Erythroblast (primary cell): ENCODE measurements at regions not wholly inside any gene's neighbourhood (a gene's known extent, or its start where the extent isn't known, plus 50 kb on each side); places are given as distances from the start of the nearest gene placed in this dataset.

Experiments
- GATA1 ChIP-seq: IDR thresholded peaks from 2 replicates; pipeline ENCODE4 v1.6.1; 2011; ENCODE audit warnings: low read depth, mild to moderate bottlenecking, control low read depth, low read length, moderate library complexity
- POLR2A ChIP-seq: IDR thresholded peaks from 2 replicates; pipeline ENCODE4 v1.6.1; 2011; ENCODE audit warnings: mild to moderate bottlenecking, low read length

- no peak for TF ChIP-seq POLR2A
- no peak for TF ChIP-seq GATA1
Measured at GRCh38 chr20:20832715-20833114, 120.3 kb upstream of the RALGAPA2 start.
